ENCODE measurements at regions not wholly inside any gene's neighbourhood (a gene's known extent, or its start where the extent isn't known, plus 50 kb on each side); places are given as distances from the start of the nearest gene placed in this dataset.

DNA sequence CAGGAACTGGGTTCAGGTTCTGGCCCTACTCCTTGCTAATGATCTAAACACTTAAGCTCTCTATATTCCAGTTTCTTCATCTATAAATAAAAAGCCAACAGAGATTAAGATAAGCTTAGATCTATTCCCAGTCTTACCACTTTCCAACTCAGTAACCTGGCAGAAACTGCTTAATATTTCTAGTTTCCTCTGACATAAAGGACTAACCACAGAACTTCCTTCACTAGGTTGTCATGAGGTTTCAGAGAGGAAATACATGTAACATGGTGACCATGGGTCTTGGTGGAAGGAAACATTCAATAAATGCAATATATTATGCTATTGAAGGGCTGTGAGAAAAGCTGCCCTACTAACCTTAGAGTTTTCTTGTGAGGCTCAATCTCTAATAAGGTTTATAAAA, 114.4 kb upstream of the PDE1A start:
- no peaks in the 10 kb centered on the region for H3K27me3 ChIP-seq (ENCODE audit: insufficient read depth, low read depth, low read length)
- H3K4me2 ChIP-seq (ENCODE audit: low read length), result no peak overlapping the region
- H2AFZ ChIP-seq (ENCODE audit: low read depth, low read length), result no peak overlapping the region
- no peak overlapping the region for H3K27ac ChIP-seq (ENCODE audit: low read length)
- H3K9me3 ChIP-seq (ENCODE audit: low read length), result no peaks in the 10 kb centered on the region
- H3F3A ChIP-seq (ENCODE audit: insufficient read depth, low read length, poor library complexity, severe bottlenecking), result no peaks in the 10 kb centered on the region
- H3K9me2 ChIP-seq (ENCODE audit: insufficient read depth, low read length), result no peaks in the 10 kb centered on the region
- no peaks in the 10 kb centered on the region for H3K36me3 ChIP-seq (ENCODE audit: insufficient read depth, low read length)
- TF ChIP-seq EP300 (conservative IDR thresholded peaks at IDR 0.05; ENCODE audit: poor library complexity, severe bottlenecking) (no peak), EZH2 (IDR thresholded peaks at IDR 0.05; ENCODE audit: borderline replicate concordance, insufficient read depth, low read length, poor library complexity, severe bottlenecking) (no peak), TAF1 (IDR thresholded peaks at IDR 0.05; ENCODE audit: low read depth) (no peak), MXI1 (conservative IDR thresholded peaks at IDR 0.05; ENCODE audit: poor library complexity, severe bottlenecking) (no peak)
- TF ChIP-seq, protein P1, sequence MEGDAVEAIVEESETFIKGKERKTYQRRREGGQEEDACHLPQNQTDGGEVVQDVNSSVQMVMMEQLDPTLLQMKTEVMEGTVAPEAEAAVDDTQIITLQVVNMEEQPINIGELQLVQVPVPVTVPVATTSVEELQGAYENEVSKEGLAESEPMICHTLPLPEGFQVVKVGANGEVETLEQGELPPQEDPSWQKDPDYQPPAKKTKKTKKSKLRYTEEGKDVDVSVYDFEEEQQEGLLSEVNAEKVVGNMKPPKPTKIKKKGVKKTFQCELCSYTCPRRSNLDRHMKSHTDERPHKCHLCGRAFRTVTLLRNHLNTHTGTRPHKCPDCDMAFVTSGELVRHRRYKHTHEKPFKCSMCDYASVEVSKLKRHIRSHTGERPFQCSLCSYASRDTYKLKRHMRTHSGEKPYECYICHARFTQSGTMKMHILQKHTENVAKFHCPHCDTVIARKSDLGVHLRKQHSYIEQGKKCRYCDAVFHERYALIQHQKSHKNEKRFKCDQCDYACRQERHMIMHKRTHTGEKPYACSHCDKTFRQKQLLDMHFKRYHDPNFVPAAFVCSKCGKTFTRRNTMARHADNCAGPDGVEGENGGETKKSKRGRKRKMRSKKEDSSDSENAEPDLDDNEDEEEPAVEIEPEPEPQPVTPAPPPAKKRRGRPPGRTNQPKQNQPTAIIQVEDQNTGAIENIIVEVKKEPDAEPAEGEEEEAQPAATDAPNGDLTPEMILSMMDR (IDR thresholded peaks at IDR 0.05; ENCODE audit: poor library complexity, severe bottlenecking), result no peak
- TF ChIP-seq, protein P2, sequence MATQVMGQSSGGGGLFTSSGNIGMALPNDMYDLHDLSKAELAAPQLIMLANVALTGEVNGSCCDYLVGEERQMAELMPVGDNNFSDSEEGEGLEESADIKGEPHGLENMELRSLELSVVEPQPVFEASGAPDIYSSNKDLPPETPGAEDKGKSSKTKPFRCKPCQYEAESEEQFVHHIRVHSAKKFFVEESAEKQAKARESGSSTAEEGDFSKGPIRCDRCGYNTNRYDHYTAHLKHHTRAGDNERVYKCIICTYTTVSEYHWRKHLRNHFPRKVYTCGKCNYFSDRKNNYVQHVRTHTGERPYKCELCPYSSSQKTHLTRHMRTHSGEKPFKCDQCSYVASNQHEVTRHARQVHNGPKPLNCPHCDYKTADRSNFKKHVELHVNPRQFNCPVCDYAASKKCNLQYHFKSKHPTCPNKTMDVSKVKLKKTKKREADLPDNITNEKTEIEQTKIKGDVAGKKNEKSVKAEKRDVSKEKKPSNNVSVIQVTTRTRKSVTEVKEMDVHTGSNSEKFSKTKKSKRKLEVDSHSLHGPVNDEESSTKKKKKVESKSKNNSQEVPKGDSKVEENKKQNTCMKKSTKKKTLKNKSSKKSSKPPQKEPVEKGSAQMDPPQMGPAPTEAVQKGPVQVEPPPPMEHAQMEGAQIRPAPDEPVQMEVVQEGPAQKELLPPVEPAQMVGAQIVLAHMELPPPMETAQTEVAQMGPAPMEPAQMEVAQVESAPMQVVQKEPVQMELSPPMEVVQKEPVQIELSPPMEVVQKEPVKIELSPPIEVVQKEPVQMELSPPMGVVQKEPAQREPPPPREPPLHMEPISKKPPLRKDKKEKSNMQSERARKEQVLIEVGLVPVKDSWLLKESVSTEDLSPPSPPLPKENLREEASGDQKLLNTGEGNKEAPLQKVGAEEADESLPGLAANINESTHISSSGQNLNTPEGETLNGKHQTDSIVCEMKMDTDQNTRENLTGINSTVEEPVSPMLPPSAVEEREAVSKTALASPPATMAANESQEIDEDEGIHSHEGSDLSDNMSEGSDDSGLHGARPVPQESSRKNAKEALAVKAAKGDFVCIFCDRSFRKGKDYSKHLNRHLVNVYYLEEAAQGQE (IDR thresholded peaks at IDR 0.05; ENCODE audit: borderline replicate concordance), result no peak
- H3K9ac ChIP-seq (ENCODE audit: low read length), result no peak overlapping the region
- H4K20me1 ChIP-seq (ENCODE audit: insufficient read depth), result no peaks in the 10 kb centered on the region
- no peak overlapping the region for H3K4me3 ChIP-seq (ENCODE audit: low read length)
- H3K79me2 ChIP-seq (replicated peaks; ENCODE audit: insufficient read depth, low read length), result no peaks in the 10 kb centered on the region

DNA sequence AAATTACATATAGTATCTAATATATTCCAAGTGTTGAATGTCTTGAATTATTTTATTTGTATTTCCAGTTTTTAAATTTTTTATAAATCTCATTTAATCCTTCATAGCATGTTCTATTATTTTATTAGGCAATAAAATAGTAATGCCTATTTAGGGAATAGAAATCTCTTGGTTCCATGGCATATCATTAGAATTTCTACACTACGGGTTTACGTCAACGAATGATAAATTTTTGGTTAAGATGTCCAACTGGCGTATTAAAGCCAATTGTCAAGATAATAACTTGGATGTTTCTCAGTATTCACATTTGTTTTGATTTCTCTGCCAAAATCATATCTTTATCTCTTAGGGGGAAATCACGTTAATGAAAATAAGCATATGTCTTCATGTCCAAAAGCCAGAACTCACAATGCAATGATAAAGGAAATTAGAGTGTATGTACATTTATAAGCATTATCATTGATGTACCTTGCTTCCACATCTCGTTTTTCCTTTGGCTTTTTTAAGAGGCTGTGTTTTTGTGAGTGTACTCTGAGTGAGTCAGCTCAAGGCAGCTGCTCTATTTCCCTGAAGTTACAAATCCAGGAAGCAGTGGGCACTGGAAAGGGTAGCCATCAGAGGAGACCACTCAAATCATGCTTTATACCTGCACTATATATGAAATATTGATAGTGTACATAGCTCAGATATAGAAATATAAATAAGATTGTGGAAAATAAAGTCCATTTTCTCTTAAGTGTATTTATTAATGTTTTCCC, 115.8 kb upstream of the PDE1A start:
- Histone ChIP-seq H3K9me2 (ENCODE audit: insufficient read depth, low read length) (no peaks in the 10 kb centered on the region), H3K4me2 (ENCODE audit: low read length) (no peak overlapping the region), H3K9ac (ENCODE audit: low read length) (no peak overlapping the region), H3K9me3 (ENCODE audit: low read length) (no peaks in the 10 kb centered on the region), H3K79me2 (replicated peaks; ENCODE audit: insufficient read depth, low read length) (no peaks in the 10 kb centered on the region), H2AFZ (ENCODE audit: low read depth, low read length) (no peak overlapping the region), H4K20me1 (ENCODE audit: insufficient read depth) (no peaks in the 10 kb centered on the region), H3K27ac (ENCODE audit: low read length) (no peak overlapping the region), H3F3A (ENCODE audit: insufficient read depth, low read length, poor library complexity, severe bottlenecking) (no peaks in the 10 kb centered on the region), H3K27me3 (ENCODE audit: insufficient read depth, low read depth, low read length) (no peaks in the 10 kb centered on the region), H3K36me3 (ENCODE audit: insufficient read depth, low read length) (no peaks in the 10 kb centered on the region), H3K4me3 (ENCODE audit: low read length) (no peak overlapping the region)
- TF ChIP-seq, protein P2 (IDR thresholded peaks at IDR 0.05; ENCODE audit: borderline replicate concordance), result no peak
- no peak for TF ChIP-seq SMC3 (conservative IDR thresholded peaks at IDR 0.05; ENCODE audit: poor library complexity)
- no peak for TF ChIP-seq RAD21 (conservative IDR thresholded peaks at IDR 0.05)
- TF ChIP-seq EZH2 (IDR thresholded peaks at IDR 0.05; ENCODE audit: borderline replicate concordance, insufficient read depth, low read length, poor library complexity, severe bottlenecking), result no peak
- TF ChIP-seq MXI1 (conservative IDR thresholded peaks at IDR 0.05; ENCODE audit: poor library complexity, severe bottlenecking), result no peak
- TF ChIP-seq, protein P1 (IDR thresholded peaks at IDR 0.05; ENCODE audit: poor library complexity, severe bottlenecking), result no peak
- no peak for TF ChIP-seq TAF1 (IDR thresholded peaks at IDR 0.05; ENCODE audit: low read depth)
- no peak for TF ChIP-seq POLR2AphosphoS5 (IDR thresholded peaks at IDR 0.05)
- TF ChIP-seq EP300 (conservative IDR thresholded peaks at IDR 0.05; ENCODE audit: poor library complexity, severe bottlenecking), result no peak

Measured in neural cell (in vitro differentiated cells).